Prostate gland (tissue), 2 donors: ENCODE measurements at regions not wholly inside any gene's neighbourhood (a gene's known extent, or its start where the extent isn't known, plus 50 kb on each side); places are given as distances from the start of the nearest gene placed in this dataset.

Experiments
- DNase-seq: peaks from one replicate; pipeline ENCODE4 v3.0.0-alpha.2; 2019; ENCODE audit warnings: low spot score
- H3K27ac ChIP-seq, 2 donors: fragments of 200-600 bp; sonication (generic); 2 replicates each; pipeline ENCODE4 v1.5.1; 2017 to 2019
- H3K27me3 ChIP-seq: fragments of 200-600 bp; sonication (generic); replicated peaks from 2 replicates; pipeline ENCODE4 v1.5.1; 2019; ENCODE audit not compliant: insufficient read depth
- H3K36me3 ChIP-seq, 2 donors: fragments of 200-600 bp; sonication (generic); 1 replicate in 1 of 2; 2 replicates in 1 of 2; pipeline versions ENCODE4 v1.5.1 to v1.8.1; 2017 to 2019
- H3K4me1 ChIP-seq: fragments of 200-600 bp; sonication (generic); replicated peaks from 2 replicates; pipeline ENCODE4 v1.5.1; 2019
- H3K4me3 ChIP-seq, 2 donors: fragments of 200-600 bp; sonication (generic); 2 replicates each; pipeline ENCODE4 v1.5.1; 2017 to 2019
- H3K9me3 ChIP-seq: fragments of 200-600 bp; sonication (generic); 2 replicates; pipeline ENCODE4 v1.5.1; 2017
- CTCF ChIP-seq, 4 experiments: fragments of 200-600 bp in 2 of 4; fragments of 450-650 bp in 2 of 4; sonication (generic) in 2 of 4; IDR thresholded peaks; 1 replicate in 3 of 4; 2 replicates in 1 of 4; pipeline ENCODE4 v1.5.1; 2016 to 2019; ENCODE audit warnings: antibody characterized with exemption in 4 of 4, mild to moderate bottlenecking in 2 of 4, moderate library complexity in 2 of 4
- POLR2A ChIP-seq: fragments of 450-650 bp; IDR thresholded peaks from one replicate; pipeline ENCODE4 v1.6.1; 2016; ENCODE audit warnings: antibody characterized with exemption, mild to moderate bottlenecking
- POLR2AphosphoS5 ChIP-seq: sonication (generic); formaldehyde crosslinking; IDR thresholded peaks from one replicate; pipeline ENCODE4 v1.6.1; 2017; ENCODE audit warnings: antibody characterized with exemption
- WGBS: methylation state at CpG from one replicate; pipeline ENCODE4 v1.1.5; 2018; 5-methylcytosine and 5-hydroxymethylcytosine counted together
- intact Hi-C: fragments of 100-400 bp; cut with DNase I; formaldehyde crosslinking; loops from one replicate; pipeline ENCODE4 v1.14.2; 2022

GRCh38 chr20:19935842-19936241 lies 81.3 kb upstream of the NAA20 start:
- Histone ChIP-seq H3K27me3 (no peaks in the 10 kb centered on the region), H3K9me3 (no peaks in the 10 kb centered on the region), H3K27ac (peak overlapping the region; percentile 75 to 80), H3K4me3 (peak overlapping the region in 1 of 2 donors; percentile 18), H3K36me3 (no peaks in the 10 kb centered on the region), H3K4me1 (no peaks in the 10 kb centered on the region)
- DNase-seq: peak; percentile 93
- intact Hi-C loops: no loop called here
- WGBS: 36% methylated on average over 7 of the region's 7 CpGs
- TF ChIP-seq POLR2A: peak; percentile 52
- TF ChIP-seq CTCF (IDR thresholded peaks at IDR 0.05): no peak
- peak; percentile 81 for TF ChIP-seq POLR2AphosphoS5

GRCh38 chr20:19936466-19937200 lies 80.5 kb upstream of the NAA20 start:
- Histone ChIP-seq H3K27ac (peak overlapping the region; percentile 75 to 80), H3K36me3 (no peaks in the 10 kb centered on the region), H3K27me3 (no peaks in the 10 kb centered on the region), H3K9me3 (no peaks in the 10 kb centered on the region), H3K4me1 (no peaks in the 10 kb centered on the region), H3K4me3 (no peak overlapping the region)
- 58% methylated on average over 8 of the region's 8 CpGs for WGBS
- TF ChIP-seq POLR2A: no peak
- TF ChIP-seq POLR2AphosphoS5: no peak
- intact Hi-C loops: no loop called here
- DNase-seq: no peak

- peaks cover under 1% of the 10 kb centered on the region for H3K4me1 ChIP-seq
Measured at GRCh38 chr20:19937218-19937617, 79.9 kb upstream of the NAA20 start.

GRCh38 chr20:19937651-19938420 lies 79.3 kb upstream of the NAA20 start:
- Histone ChIP-seq H3K9me3 (no peaks in the 10 kb centered on the region), H3K27ac (peak overlapping the region; percentile 75 to 80), H3K4me1 (peaks cover 7% of the 10 kb centered on the region), H3K27me3 (no peaks in the 10 kb centered on the region), H3K4me3 (no peak overlapping the region), H3K36me3 (no peaks in the 10 kb centered on the region)
- WGBS: 76% methylated on average over 8 of the region's 8 CpGs
- intact Hi-C loops: no loop called here
- no peak for DNase-seq
- TF ChIP-seq POLR2A (no peak), CTCF (IDR thresholded peaks at IDR 0.05) (no peak), POLR2AphosphoS5 (no peak)

More at GRCh38 chr20:19937218-19937617, 79.9 kb upstream of the NAA20 start:
- intact Hi-C loops: no loop called here
- Histone ChIP-seq H3K9me3 (no peaks in the 10 kb centered on the region), H3K27me3 (no peaks in the 10 kb centered on the region), H3K4me3 (no peak overlapping the region), H3K27ac (peak overlapping the region; percentile 75 to 80), H3K36me3 (no peaks in the 10 kb centered on the region)
- TF ChIP-seq CTCF (IDR thresholded peaks at IDR 0.05) (no peak), POLR2A (peak; percentile 13)
- 42% methylated on average over 11 of the region's 11 CpGs for WGBS
- no peak for DNase-seq

GRCh38 chr20:19938421-19939090 lies 78.6 kb upstream of the NAA20 start:
- H3K4me3 ChIP-seq: no peak overlapping the region
- 98% methylated on average over 4 of the region's 4 CpGs for WGBS
- peaks cover 11% of the 10 kb centered on the region for H3K4me1 ChIP-seq
- no peaks in the 10 kb centered on the region for H3K27me3 ChIP-seq
- peak overlapping the region; percentile 75 to 80 for H3K27ac ChIP-seq
- DNase-seq: no peak
- TF ChIP-seq POLR2A (no peak), CTCF (IDR thresholded peaks at IDR 0.05) (no peak), POLR2AphosphoS5 (no peak)
- H3K36me3 ChIP-seq: no peaks in the 10 kb centered on the region
- H3K9me3 ChIP-seq: no peaks in the 10 kb centered on the region
- intact Hi-C loops: no loop called here
